Stimulated activated CD4-positive, alpha-beta T cell treated with anti-CD3 and anti-CD28 coated beads, Interleukin-12 subunit alpha, Interleukin-12 subunit beta, amount 100 ng/mL, for 48 hours (primary cell): ENCODE measurements at regions not wholly inside any gene's neighbourhood (a gene's known extent, or its start where the extent isn't known, plus 50 kb on each side); places are given as distances from the start of the nearest gene placed in this dataset.
"Not testable (repeated sequence)": the region's sequence is repeated elsewhere in the genome, so short reads cannot be mapped to it uniquely, and the experiment has no call there.

Experiments
- DNase-seq, 3 donors: peaks; one replicate each; pipeline ENCODE4 v3.0.0-alpha.2; 2020; ENCODE audit warnings: low read depth in 2 of 3, low spot score in 1 of 3

GRCh38 chr1:31510853-31511789 lies 65.2 kb upstream of the TINAGL1 start:
- no peak for DNase-seq

DNA sequence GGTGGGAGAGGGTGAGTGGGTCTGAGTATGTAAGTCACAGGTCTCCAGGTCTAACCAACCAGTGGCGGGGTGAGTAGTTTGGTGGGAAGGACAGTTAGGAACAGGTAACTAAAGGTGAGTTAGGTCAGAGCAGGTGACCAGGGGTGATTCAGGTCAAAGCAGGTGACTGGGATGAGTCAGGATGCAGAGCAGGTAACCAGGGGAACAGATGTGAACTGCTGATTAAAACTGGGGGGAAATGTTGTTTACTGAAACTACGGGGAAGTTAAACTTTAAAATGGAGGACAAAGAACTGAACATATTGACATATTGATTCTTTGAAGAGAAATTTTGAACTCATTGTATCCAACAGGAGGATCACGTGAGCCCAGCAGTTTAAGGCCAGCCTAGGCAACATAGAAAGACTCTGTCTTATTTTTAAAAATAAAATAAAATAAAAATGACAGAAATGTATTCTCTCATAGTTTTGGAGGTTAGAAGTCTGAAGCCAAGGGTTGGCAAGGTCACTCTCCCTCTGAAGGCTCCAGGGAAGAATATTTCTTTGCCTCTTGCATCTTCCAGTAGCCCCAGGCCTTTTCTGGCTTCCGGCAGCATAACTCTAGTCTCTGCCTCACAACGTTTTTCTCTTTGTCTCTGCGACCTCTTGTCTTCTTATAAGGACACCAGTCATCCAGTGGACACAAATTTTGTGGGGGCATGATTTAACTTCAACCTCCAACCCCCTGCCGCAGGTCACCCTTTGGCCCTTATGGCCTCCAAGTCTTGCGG lies 64.3 kb upstream of the TINAGL1 start:
- DNase-seq: no peak

GRCh38 chr1:31514117-31514516 lies 62.2 kb upstream of the TINAGL1 start:
- no peak for DNase-seq

- no peak for DNase-seq
These were observed 61.1 kb upstream of the TINAGL1 start for GRCh38 chr1:31515056-31515775.

DNA sequence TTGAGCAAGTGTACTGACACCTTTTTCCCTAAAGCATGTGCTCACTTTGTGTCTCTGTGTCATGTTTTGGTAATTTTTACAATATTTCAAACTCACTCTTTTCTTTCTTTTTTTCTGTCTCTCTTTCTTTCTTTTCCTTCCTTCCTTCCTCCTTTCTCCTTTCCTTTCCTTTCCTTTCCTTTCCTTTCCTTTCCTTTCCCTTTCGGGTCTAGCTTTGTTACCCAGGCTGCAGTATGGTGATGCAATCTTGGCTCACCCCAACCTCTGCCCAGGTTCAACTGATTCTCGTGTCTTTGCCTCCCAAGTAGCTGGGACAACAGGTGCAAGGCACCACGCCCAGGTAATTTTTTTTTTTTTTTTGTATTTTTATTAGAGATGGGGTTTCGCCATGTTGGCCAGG lies 60.4 kb upstream of the TINAGL1 start:
- DNase-seq: no peak

DNA sequence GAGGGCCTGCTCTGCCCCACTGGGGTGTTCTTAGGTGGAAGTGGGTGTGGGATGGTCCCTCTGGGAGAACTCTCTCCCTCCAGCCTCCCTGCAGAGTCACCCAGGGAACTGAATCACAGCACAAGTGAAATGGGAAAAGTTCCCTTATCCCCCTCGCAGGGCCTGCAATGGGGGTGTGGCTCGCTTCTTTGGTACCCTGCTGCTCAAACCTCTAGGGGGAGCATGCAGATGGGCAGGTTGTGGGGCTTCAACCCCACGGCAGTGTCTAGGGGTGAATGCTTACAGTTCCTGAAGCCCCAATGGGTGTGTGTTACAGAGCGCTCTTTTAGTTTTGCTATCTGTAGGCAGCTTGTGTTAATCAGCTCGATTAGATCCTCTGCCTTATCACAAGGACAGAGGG lies 59.0 kb upstream of the TINAGL1 start:
- DNase-seq: no peak

- not testable (repeated sequence) for DNase-seq
These were observed 58.3 kb upstream of the TINAGL1 start for GRCh38 chr1:31517986-31518385.

GRCh38 chr1:31521761-31522555 lies 54.4 kb upstream of the TINAGL1 start:
- DNase-seq: no peak

DNA sequence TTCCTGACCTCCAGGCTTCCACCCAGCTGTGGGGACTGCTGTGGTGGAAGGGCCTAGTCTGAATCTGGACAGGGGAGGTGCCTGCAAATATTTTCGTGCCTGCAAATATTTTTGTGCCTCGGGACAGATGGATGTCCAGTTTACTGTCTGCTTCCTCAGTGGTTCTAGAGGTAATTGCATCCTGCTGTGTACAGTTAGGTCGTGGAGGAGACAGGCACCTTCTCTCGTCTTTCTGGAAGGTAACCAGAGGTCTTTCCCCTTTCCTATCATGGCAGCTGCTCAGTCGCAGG lies 53.8 kb upstream of the TINAGL1 start:
- no peak for DNase-seq

DNA sequence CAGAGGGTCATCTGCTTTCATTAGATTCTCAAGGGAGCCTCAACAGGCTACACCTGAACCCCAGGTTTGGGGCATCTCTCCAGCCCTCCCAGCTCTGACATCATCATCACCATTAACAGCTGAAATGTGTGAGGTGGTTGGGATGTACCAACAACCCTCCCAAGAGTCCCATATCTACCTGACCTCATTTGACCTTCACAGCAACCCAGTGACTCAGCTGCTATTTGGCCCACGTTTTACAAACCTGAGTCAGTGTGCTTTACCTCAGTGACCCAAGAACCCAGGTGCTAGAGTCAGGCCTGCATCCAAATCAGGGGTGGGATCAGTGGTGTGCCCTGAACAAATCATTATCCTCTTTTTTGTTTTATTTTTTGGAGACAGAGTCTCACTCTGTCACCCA lies 53.3 kb upstream of the TINAGL1 start:
- DNase-seq: no peak

GRCh38 chr1:31523769-31524168 lies 52.5 kb upstream of the TINAGL1 start:
- DNase-seq: no peak

GRCh38 chr1:31524186-31524901 lies 52.0 kb upstream of the TINAGL1 start:
- no peak for DNase-seq
